ENCODE measurements at regions not wholly inside any gene's neighbourhood (a gene's known extent, or its start where the extent isn't known, plus 50 kb on each side); places are given as distances from the start of the nearest gene placed in this dataset.

DNA sequence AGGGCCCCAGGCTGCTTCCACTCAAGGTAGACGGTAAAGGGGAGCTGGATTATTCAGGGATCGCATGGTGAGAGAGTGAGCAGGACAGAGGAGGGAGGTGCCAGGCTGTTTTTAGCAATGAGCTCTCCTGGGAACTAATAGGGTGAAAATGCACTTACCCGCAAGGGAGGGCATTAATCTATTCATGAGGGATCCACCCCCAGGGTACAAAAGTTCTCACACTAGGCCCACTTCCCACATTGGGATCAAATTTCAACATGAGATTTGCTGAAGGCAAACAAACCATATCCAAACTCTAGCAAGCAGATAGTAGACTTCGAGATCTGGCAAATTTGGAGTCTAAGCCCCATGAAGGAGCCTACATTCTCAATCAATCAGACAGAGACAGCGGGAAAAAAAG, 408.6 kb downstream of the RNF144B start:
- TF ChIP-seq CTCF (IDR thresholded peaks at IDR 0.05) (no peak), POLR2A (IDR thresholded peaks at IDR 0.05) (no peak), POLR2AphosphoS5 (IDR thresholded peaks at IDR 0.05) (no peak), EP300 (IDR thresholded peaks at IDR 0.05) (no peak)

Measured in upper lobe of left lung (tissue), 4 donors.